ENCODE measurements at regions not wholly inside any gene's neighbourhood (a gene's known extent, or its start where the extent isn't known, plus 50 kb on each side); places are given as distances from the start of the nearest gene placed in this dataset.
"Not testable (repeated sequence)": the region's sequence is repeated elsewhere in the genome, so short reads cannot be mapped to it uniquely, and the experiment has no call there.

DNA sequence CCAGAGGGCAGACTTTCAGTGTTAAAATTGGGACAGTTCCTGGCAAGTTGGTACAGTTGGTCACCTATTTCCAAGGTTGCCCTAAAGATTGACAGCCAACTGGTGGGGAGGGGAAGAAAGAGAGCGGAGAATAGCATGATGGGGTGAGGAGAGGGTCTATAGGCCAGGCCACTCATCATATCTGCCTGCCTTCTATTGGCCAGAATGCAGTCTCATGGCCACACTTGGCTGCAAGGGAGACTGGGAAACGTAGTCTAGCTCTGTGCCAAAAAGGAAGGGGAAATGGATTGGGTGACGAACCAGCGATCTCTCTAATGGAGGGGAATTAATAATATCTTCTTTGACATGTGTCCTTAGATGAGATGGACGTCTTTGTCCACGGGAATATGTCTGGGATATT is 197.4 kb upstream of the ATP6AP2 start:
- DNase-seq (ENCODE audit: low read depth in 3 of 3, low spot score in 2 of 3) = no peak

DNA sequence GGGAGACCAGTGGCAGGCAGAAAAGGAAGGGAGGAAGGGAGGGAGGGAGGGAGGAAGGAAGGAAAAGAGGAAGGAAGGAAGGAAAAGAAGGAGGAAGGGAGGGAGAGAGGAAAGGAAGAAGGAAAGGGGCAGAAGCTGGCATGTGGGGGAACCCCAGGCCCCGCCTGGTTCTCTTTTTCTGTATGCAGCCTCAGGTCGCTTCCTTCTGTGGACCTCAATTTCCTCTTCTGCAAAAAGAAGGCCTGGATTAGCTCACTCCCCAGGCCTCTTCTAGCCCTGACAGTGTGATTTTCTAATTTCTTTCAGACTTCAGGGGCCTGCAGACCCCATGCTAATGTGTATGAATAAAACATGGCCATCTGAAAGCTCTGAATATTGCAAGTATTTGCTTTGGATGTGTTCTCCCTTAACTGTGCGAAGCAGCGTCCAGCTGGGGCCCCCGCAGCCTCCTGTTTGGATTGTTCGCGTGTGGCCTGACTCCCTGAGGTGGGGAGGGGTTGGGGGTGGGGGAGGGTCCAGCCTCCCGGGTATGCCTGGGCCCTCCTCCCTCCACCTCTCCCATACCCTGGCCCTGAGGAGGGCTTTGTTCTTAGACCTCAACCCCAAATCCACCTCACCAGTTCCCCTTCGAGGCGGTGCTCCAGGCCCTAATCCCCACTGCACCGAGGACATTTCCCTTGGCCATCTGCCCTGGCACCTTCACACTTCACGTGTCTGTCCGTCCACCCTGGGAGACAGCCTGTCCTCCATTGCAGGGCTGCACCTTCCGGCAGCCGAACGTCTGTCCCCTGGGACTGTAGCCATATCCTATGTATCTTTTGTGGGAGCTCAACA is 199.9 kb upstream of the ATP6AP2 start:
- no peak for DNase-seq (ENCODE audit: low read depth in 3 of 3, low spot score in 2 of 3)

DNA sequence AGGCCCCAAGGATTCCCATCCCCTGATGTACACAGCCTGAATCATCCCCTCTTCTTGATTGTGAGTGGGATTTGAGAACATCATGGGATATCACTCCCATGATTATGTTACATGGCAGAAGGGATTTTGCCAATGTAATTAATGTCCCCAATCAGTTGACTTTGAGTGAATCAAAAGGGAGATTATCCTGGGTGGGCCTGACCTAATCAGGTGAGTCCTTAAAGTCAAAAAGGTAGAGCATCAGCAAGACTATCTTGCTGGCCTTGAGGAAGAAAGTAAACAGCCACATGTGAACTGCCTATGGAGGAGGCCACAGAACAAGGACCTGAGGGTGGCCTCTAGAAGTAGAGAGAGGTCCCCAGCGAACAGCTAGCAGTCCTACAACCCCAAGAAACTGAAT is 203.1 kb upstream of the ATP6AP2 start:
- no peak for DNase-seq (ENCODE audit: low read depth in 3 of 3, low spot score in 2 of 3)

- DNase-seq (ENCODE audit: low read depth in 3 of 3, low spot score in 2 of 3) = no peak
Observed at GRCh38 chrX:40374486-40374885, 206.3 kb upstream of the ATP6AP2 start.

GRCh38 chrX:40373641-40374040 is 207.1 kb upstream of the ATP6AP2 start:
- DNase-seq (ENCODE audit: low read depth in 3 of 3, low spot score in 2 of 3) = no peak

DNA sequence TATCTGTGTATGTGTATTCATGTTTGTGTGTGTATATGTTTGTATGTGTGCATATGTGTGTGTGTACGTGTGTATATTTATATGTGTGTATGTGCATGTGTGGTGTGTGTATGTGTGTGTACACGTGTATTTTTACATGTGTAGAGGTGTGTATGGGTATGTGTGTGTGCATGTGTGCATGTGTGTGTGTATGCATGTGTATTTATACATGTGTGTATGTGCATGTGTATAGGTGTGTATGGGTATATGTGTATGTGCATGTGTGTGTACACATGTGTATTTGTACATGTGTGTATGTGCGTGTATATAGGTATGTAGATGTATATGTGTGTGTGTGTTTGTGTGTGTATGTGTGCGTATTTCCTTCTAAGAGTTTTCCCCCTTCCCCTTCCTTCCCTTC is 207.7 kb upstream of the ATP6AP2 start:
- no peak for DNase-seq (ENCODE audit: low read depth in 3 of 3, low spot score in 2 of 3)

- no peak for DNase-seq (ENCODE audit: low read depth in 3 of 3, low spot score in 2 of 3)
Observed at GRCh38 chrX:40371376-40371775, 209.4 kb upstream of the ATP6AP2 start.

DNA sequence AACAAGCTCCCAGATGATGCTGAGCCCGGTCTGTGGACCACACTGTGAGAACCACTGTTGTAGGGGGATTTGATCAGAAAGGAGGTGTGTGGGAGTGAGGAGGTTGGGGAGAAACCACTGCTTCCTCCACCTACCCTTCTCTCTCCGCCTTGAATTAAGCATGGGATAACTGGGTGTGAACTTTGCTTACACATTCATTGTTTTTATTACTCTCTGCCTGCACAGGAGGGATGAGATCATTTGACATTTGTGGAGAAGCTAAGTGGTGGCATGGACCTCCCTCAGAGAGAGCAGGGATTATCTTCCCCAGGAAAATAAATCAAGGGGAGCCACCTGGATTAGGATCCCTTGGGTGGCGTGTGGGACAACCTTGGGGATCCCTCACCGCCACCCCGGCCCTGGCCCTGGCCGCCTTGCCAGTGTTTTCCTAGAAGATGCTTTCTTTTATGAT is 212.1 kb upstream of the ATP6AP2 start:
- DNase-seq (ENCODE audit: low read depth in 3 of 3, low spot score in 2 of 3) = no peak

- DNase-seq (ENCODE audit: low read depth in 3 of 3, low spot score in 2 of 3) = no peak
Observed at GRCh38 chrX:40366661-40367060, 214.1 kb upstream of the ATP6AP2 start.

DNA sequence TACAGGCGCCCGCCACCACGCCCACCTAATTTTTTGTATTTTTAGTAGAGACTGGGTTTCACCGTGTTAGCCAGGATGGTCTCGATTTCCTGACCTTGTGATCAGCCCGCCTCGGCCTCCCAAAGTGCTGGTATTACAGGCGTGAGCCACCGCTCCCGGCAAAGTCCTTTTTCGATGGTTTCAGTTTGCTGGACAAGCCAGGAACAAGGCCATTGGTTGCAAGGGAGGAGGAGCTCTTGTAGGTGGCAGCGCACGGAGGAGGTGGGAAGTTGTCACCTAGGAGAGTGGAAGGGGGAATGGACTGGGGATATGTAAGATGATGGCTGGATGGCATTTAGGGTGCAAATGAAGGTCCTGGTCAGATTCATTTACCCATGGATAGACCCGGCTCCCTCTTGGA is 218.5 kb upstream of the ATP6AP2 start:
- not testable (repeated sequence) for DNase-seq (ENCODE audit: low read depth in 3 of 3, low spot score in 2 of 3)

GRCh38 chrX:40360557-40360956 is 220.2 kb upstream of the ATP6AP2 start:
- no peak for DNase-seq (ENCODE audit: low read depth in 3 of 3, low spot score in 2 of 3)

GRCh38 chrX:40359593-40359992 is 221.2 kb upstream of the ATP6AP2 start:
- DNase-seq (ENCODE audit: low read depth in 3 of 3, low spot score in 2 of 3) = no peak

DNA sequence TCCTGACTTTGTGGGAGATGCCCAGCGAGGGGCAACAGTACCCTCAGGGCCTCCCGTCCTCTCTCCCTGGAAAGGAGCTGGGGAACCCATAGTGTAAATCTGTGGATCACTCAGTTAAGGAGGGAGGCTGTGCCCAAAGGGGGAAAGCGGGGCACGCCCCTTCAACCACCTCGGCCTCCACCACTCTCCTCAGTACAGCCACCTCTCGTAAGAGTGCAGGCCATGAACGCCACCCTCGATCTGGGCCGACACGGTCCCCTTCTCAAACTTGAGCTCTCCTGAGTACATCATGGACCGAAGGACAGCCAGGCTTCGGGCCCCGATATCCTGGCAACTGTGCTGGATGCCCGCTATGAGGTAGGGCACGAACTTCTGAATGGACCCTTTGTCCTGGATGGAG is 221.8 kb upstream of the ATP6AP2 start:
- no peak for DNase-seq (ENCODE audit: low read depth in 3 of 3, low spot score in 2 of 3)

DNA sequence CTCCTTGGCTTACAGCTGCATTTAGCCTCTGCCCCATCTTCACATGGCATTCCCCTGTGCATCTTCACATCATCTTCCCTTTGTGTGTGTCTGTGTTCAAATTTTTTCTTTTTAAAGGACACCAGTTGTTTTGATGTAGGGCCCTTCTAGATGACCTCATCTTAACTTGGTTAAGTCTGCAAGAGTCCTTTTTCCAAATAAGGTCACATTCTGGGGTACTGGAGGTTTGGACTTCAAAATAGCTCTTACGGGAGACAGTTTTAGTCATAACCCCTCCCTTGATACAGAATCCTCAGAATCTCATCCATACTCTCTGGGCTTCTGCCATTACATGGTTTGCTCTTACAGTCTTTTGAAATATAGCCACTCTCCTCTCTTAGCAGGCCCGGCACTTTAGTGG is 231.5 kb upstream of the ATP6AP2 start:
- no peak for DNase-seq (ENCODE audit: low read depth in 3 of 3, low spot score in 2 of 3)

GRCh38 chrX:40346379-40346778 is 234.4 kb upstream of the ATP6AP2 start:
- no peak for DNase-seq (ENCODE audit: low read depth in 3 of 3, low spot score in 2 of 3)

DNA sequence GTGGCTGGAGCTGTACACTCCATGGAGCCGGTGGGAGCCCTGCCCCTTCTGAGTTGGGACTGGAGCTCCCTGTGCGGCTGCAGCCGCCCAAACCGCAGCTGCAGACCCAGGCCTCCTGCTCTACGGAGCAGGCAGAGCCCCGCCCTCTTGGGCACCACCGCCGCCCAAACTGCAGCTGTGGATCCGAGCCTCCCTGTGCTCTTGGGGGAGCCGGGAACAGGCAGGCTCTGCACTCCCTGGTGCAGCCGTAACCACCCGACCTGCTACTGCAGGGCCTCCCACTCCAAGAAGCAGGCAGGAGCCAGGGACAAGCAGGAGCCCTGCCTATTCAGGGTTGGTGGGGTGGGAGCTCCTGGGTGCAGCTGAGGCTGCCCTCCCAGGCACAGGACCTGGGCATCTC is 237.5 kb upstream of the ATP6AP2 start:
- no peak for DNase-seq (ENCODE audit: low read depth in 3 of 3, low spot score in 2 of 3)

GRCh38 chrX:40340116-40340515 is 240.7 kb upstream of the ATP6AP2 start:
- DNase-seq (ENCODE audit: low read depth in 3 of 3, low spot score in 2 of 3) = no peak

- no peak for DNase-seq (ENCODE audit: low read depth in 3 of 3, low spot score in 2 of 3)
Observed at GRCh38 chrX:40333344-40333743, 235.6 kb upstream of the BCOR start.

- no peak for DNase-seq (ENCODE audit: low read depth in 3 of 3, low spot score in 2 of 3)
Observed at GRCh38 chrX:40331762-40332161, 234.0 kb upstream of the BCOR start.

GRCh38 chrX:40331353-40331752 is 233.6 kb upstream of the BCOR start:
- DNase-seq (ENCODE audit: low read depth in 3 of 3, low spot score in 2 of 3) = no peak

GRCh38 chrX:40329616-40330015 is 231.9 kb upstream of the BCOR start:
- no peak for DNase-seq (ENCODE audit: low read depth in 3 of 3, low spot score in 2 of 3)

- no peak for DNase-seq (ENCODE audit: low read depth in 3 of 3, low spot score in 2 of 3)
Observed at GRCh38 chrX:40327085-40327484, 229.3 kb upstream of the BCOR start.
